ENCODE measurements at regions not wholly inside any gene's neighbourhood (a gene's known extent, or its start where the extent isn't known, plus 50 kb on each side); places are given as distances from the start of the nearest gene placed in this dataset.

DNA sequence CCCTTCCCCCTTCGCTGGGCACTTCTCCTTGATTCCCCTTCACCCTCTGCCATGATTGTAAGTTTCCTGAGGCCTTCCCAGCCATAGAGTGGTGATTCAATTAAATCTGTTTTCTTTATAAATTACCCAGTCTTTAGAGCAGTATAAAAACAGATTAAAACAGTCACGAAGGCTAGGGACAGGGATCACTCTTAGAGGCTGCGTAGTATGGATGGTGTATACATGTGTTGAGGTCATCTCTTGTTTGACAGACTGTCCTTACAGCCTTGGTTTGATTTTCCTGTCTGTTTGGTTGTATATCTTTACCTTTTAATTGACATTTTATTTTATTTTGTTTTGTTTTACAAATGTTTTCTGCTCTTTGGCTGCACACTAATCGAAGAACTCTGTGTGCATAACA lies 1155.7 kb upstream of the CDH18 start (continued):
- TF ChIP-seq MLLT1 (IDR thresholded peaks at IDR 0.05) = no peak
- TF ChIP-seq, protein P1, sequence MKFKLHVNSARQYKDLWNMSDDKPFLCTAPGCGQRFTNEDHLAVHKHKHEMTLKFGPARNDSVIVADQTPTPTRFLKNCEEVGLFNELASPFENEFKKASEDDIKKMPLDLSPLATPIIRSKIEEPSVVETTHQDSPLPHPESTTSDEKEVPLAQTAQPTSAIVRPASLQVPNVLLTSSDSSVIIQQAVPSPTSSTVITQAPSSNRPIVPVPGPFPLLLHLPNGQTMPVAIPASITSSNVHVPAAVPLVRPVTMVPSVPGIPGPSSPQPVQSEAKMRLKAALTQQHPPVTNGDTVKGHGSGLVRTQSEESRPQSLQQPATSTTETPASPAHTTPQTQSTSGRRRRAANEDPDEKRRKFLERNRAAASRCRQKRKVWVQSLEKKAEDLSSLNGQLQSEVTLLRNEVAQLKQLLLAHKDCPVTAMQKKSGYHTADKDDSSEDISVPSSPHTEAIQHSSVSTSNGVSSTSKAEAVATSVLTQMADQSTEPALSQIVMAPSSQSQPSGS (IDR thresholded peaks at IDR 0.05; ENCODE audit: low read length) = no peak
- no peak for TF ChIP-seq CBX3 (IDR thresholded peaks at IDR 0.05; ENCODE audit: borderline replicate concordance, low read depth)
- TF ChIP-seq IRF4 (IDR thresholded peaks at IDR 0.05; ENCODE audit: low read depth, low read length) = no peak
- no peak for TF ChIP-seq FOS (IDR thresholded peaks at IDR 0.05; ENCODE audit: borderline replicate concordance, extremely low read depth, insufficient read length)
- TF ChIP-seq RBBP5 (conservative IDR thresholded peaks at IDR 0.05) = no peak
- no peak for TF ChIP-seq RELA (IDR thresholded peaks at IDR 0.05; ENCODE audit: borderline replicate concordance, partially characterized antibody)
- TF ChIP-seq SRF (IDR thresholded peaks at IDR 0.05; ENCODE audit: low read depth in 2 of 2, low read length in 2 of 2) = no peak
- no peak for TF ChIP-seq CREM (IDR thresholded peaks at IDR 0.05; ENCODE audit: low read depth)

DNA sequence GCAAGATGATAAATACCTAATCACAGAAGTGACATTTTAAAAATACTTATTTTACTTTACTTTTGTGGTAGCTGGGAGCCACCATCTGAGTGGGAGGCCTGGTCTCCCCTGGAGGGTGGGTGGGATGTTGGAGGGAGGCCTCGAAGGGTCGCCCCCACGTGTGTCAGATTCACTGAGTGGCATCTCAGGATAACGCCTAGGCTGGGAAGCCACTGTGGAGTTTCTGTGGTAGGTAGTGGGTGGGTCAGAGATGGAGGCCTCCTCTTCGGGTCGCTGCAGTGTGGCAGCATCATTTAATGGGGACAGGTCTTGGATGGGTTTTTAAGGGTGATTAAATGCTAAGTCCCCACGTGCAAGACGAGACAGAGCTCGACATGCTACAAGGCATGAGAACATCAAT lies 1154.8 kb upstream of the CDH18 start:
- ChIA-PET SMC1A (ENCODE audit: uncharacterized antibody, unreplicated experiment) (no interaction called here), RAD21 (ENCODE audit: unreplicated experiment) (no interaction called here), CTCF (interaction anchor here (0.7 kb wide), 1 partner anchor 12 kb away, joined by 3 read pairs; no protein-coding TSS in a partner anchor), POLR2A (no interaction called here)
- in situ Hi-C loops (cut with MboI) = no loop called here
- H4K20me1 ChIP-seq (ENCODE audit: control insufficient read depth, insufficient read depth) = no peaks in the 10 kb centered on the region
- intact Hi-C loops (cut with micrococcal nuclease; ENCODE audit: unreplicated experiment) = no loop called here
- H3K4me3 ChIP-seq = no peak overlapping the region
- H3K36me3 ChIP-seq (ENCODE audit: control insufficient read depth in 2 of 2, insufficient read depth in 2 of 2, low read length in 1 of 2) = no peaks in the 10 kb centered on the region
- no peaks in the 10 kb centered on the region for H3K4me1 ChIP-seq (ENCODE audit: control insufficient read depth, insufficient read depth, low read length)
- no peak overlapping the region for H3K27ac ChIP-seq (ENCODE audit: control insufficient read depth, insufficient read depth)
- no TSS peak for BruUV-seq (replicated peaks)
- WGBS (ENCODE audit: insufficient coverage, insufficient replicate concordance, low lambda C conversion rate, missing lambda C conversion rate) = 46% methylated on average over 9 of the region's 9 CpGs
- H3K27me3 ChIP-seq (replicated peaks in 1 of 2; ENCODE audit: control insufficient read depth in 2 of 2, insufficient read depth in 2 of 2, low read length in 1 of 2) = no peaks in the 10 kb centered on the region
- no peak overlapping the region for H3K4me2 ChIP-seq (ENCODE audit: control insufficient read depth, insufficient read depth)
- no peak overlapping the region for H3K9ac ChIP-seq (ENCODE audit: control insufficient read depth, insufficient read depth, low read length)
- no peak for ATAC-seq
- no peak for DNase-seq (ENCODE audit: low read depth, low spot score)
- H3K9me3 ChIP-seq (replicated peaks; ENCODE audit: control insufficient read depth, insufficient read depth, low read length) = no peaks in the 10 kb centered on the region
- H3K79me2 ChIP-seq (ENCODE audit: control insufficient read depth, insufficient read depth, low read length) = no peaks in the 10 kb centered on the region
- H2AFZ ChIP-seq (ENCODE audit: control insufficient read depth, low read depth, low read length) = no peak overlapping the region
- FAIRE-seq = no peak
- TF ChIP-seq, protein P2, sequence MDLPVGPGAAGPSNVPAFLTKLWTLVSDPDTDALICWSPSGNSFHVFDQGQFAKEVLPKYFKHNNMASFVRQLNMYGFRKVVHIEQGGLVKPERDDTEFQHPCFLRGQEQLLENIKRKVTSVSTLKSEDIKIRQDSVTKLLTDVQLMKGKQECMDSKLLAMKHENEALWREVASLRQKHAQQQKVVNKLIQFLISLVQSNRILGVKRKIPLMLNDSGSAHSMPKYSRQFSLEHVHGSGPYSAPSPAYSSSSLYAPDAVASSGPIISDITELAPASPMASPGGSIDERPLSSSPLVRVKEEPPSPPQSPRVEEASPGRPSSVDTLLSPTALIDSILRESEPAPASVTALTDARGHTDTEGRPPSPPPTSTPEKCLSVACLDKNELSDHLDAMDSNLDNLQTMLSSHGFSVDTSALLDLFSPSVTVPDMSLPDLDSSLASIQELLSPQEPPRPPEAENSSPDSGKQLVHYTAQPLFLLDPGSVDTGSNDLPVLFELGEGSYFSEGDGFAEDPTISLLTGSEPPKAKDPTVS (IDR thresholded peaks at IDR 0.05; ENCODE audit: low read depth, low read length) = no peak
- no peak for TF ChIP-seq RCOR1 (conservative IDR thresholded peaks at IDR 0.05; ENCODE audit: low read depth, low read length)
- TF ChIP-seq WRNIP1 (IDR thresholded peaks at IDR 0.05; ENCODE audit: borderline replicate concordance, low read depth, low read length) = no peak
- no peak for TF ChIP-seq NFIC (IDR thresholded peaks at IDR 0.05; ENCODE audit: low read depth, low read length)
- TF ChIP-seq SMC3 (IDR thresholded peaks at IDR 0.05; ENCODE audit: borderline replicate concordance, low read length) = no peak
- no peak for TF ChIP-seq GABPA (IDR thresholded peaks at IDR 0.05; ENCODE audit: low read depth)
- TF ChIP-seq MYC (IDR thresholded peaks at IDR 0.05; ENCODE audit: insufficient read depth, insufficient read length, insufficient replicate concordance, low read length, severe bottlenecking) = no peak
- TF ChIP-seq, protein P1 (IDR thresholded peaks at IDR 0.05; ENCODE audit: low read length) = no peak
- no peak for TF ChIP-seq ZZZ3 (IDR thresholded peaks at IDR 0.05; ENCODE audit: control insufficient read depth, insufficient read length, low read depth)

Measured in GM12878 (cell line).